Spleen (tissue), 7 donors: ENCODE measurements at regions not wholly inside any gene's neighbourhood (a gene's known extent, or its start where the extent isn't known, plus 50 kb on each side); places are given as distances from the start of the nearest gene placed in this dataset.

Experiments
- POLR2A ChIP-seq, 3 donors: fragments of 450-650 bp; IDR thresholded peaks; one replicate each; pipeline ENCODE4 v1.5.1; 2017; ENCODE audit warnings: antibody characterized with exemption in 3 of 3, mild to moderate bottlenecking in 1 of 3
- POLR2AphosphoS5 ChIP-seq, 3 donors: sonication (generic); formaldehyde crosslinking; IDR thresholded peaks; one replicate each; pipeline ENCODE4 v1.5.1; 2017; ENCODE audit warnings: antibody characterized with exemption in 3 of 3
- TF ChIP-seq, protein P1 (sequence below), 11 experiments: fragments of 200-600 bp in 7 of 11; fragments of 450-650 bp in 4 of 11; sonication (generic) in 4 of 11; IDR thresholded peaks in 8 of 11; conservative IDR thresholded peaks in 3 of 11; 1 replicate in 7 of 11; 2 replicates in 4 of 11; pipeline versions ENCODE4 v1.4.0 to v1.8.0; 2016 to 2021; ENCODE audit warnings: antibody characterized with exemption in 11 of 11, inconsistent platforms in 4 of 11, mild to moderate bottlenecking in 1 of 11
- donor health status: DM: no; HTN: no; CAD: no; lungs with moderate emphysema.
- donor health status: DM: no; HTN: no; CAD: no.
- donor health status: DM: no; HTN: no; CAD: no.

DNA sequence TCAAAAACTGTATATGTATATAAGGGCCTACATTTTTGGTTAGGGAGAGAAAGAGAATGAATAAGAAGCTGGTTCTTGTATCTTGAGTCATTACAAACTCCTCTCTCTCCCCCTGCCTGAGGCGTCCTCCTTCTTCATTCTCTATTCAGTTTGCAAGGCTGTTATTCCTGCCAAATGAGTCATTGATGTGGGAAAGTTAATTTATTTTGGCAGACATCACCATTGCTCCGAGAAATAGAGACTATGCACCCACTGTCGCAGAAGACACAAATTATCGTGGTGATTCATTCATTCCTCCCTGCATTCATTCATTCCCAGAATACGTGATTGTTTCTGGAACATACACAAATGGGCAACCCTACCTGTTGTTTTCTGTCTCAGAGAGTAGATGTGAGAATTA is 112.5 kb upstream of the MED13L start:
- TF ChIP-seq, protein P1, sequence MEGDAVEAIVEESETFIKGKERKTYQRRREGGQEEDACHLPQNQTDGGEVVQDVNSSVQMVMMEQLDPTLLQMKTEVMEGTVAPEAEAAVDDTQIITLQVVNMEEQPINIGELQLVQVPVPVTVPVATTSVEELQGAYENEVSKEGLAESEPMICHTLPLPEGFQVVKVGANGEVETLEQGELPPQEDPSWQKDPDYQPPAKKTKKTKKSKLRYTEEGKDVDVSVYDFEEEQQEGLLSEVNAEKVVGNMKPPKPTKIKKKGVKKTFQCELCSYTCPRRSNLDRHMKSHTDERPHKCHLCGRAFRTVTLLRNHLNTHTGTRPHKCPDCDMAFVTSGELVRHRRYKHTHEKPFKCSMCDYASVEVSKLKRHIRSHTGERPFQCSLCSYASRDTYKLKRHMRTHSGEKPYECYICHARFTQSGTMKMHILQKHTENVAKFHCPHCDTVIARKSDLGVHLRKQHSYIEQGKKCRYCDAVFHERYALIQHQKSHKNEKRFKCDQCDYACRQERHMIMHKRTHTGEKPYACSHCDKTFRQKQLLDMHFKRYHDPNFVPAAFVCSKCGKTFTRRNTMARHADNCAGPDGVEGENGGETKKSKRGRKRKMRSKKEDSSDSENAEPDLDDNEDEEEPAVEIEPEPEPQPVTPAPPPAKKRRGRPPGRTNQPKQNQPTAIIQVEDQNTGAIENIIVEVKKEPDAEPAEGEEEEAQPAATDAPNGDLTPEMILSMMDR (IDR thresholded peaks at IDR 0.05 in 8 of 11, conservative IDR thresholded peaks at IDR 0.05 in 3 of 11) = no peak
- TF ChIP-seq POLR2AphosphoS5 (IDR thresholded peaks at IDR 0.05) (no peak), POLR2A (IDR thresholded peaks at IDR 0.05) (no peak)
